ENCODE measurements at regions not wholly inside any gene's neighbourhood (a gene's known extent, or its start where the extent isn't known, plus 50 kb on each side); places are given as distances from the start of the nearest gene placed in this dataset.

DNA sequence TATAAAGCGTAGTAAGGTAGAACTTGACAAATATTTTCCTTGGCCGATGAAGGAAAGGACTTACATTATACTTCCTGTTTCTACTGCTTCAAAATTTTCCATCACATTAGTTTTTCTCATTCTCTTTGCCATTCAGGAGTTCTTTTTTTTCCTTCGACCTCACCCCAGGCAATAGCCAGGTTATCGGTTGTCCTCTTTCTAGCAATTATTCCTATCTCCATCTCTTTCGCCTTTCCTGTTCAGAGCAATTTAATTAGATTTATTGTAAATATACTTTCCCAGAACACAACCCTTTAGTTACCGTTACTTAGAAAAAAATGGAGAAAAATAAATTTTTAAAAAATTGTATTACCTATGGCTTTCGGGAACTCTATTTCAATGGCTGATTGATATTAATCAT lies 205.2 kb downstream of the KCNJ2 start:
- no peaks in the 10 kb centered on the region for H3K9me2 ChIP-seq (replicated peaks; ENCODE audit: low read length)
- 0 out of 2 replicates have a peak, but pooled peaks cover 3% of the 10 kb centered on the region for H3K27me3 ChIP-seq (ENCODE audit: low read length)
- ATAC-seq (no peak), DNase-seq (no peak)
- no peaks in the 10 kb centered on the region for H3K79me2 ChIP-seq (ENCODE audit: low read length)
- TF ChIP-seq EZH2phosphoT487 (IDR thresholded peaks at IDR 0.05; ENCODE audit: borderline replicate concordance, low read length): no peak
- no peak for TF ChIP-seq CTCF (conservative IDR thresholded peaks at IDR 0.05; ENCODE audit: low read depth, low read length)
- TF ChIP-seq EZH2 (IDR thresholded peaks at IDR 0.05; ENCODE audit: low read length, unreplicated experiment): no peak
- POLR2A ChIA-PET (ENCODE audit: unreplicated experiment): no interaction called here
- no peaks in the 10 kb centered on the region for H4K20me1 ChIP-seq (ENCODE audit: low read length)
- H3K9me3 ChIP-seq (ENCODE audit: low read length): no peaks in the 10 kb centered on the region
- no peaks in the 10 kb centered on the region for H3F3A ChIP-seq (ENCODE audit: low read length, unreplicated experiment)
- no peak overlapping the region for H2AFZ ChIP-seq (ENCODE audit: low read length)
- no peak overlapping the region for H3K9ac ChIP-seq (ENCODE audit: low read length)
- no TSS peak for BruUV-seq (replicated peaks)
- intact Hi-C loops (cut with micrococcal nuclease): no loop called here
- H3K36me3 ChIP-seq (ENCODE audit: low read depth, low read length): no peaks in the 10 kb centered on the region
- no peak overlapping the region for H3K27ac ChIP-seq (ENCODE audit: low read length)
- H3K4me1 ChIP-seq (ENCODE audit: insufficient read depth, low read length): peaks cover 5% of the 10 kb centered on the region; the same call in 1 of the 2 replicates
- no peak overlapping the region for H3K4me2 ChIP-seq (ENCODE audit: low read length)
- CTCF ChIA-PET: no interaction called here
- no peak overlapping the region for H3K4me3 ChIP-seq (ENCODE audit: low read length)

DNA sequence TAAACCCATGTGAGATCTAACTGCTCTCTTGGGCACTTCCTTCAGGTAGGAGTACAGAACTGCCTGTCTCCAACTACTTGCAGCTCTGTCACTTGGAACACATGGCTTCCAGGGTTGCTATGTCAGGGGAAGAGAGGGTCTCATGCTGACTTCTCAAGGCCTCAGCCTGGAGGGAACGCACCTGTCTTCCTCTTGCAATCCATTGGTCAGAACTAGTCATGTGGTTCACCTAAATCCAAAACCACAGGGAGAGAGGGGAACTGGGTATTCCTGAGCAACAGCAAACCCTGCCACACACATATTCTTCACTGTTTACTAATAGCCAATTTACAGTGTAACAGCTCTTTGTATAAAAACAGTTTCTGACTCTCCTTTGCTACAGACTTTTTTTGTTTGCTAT lies 206.1 kb downstream of the KCNJ2 start:
- 0 out of 2 replicates have a peak, but pooled peaks cover 3% of the 10 kb centered on the region for H3K27me3 ChIP-seq (ENCODE audit: low read length)
- no peak overlapping the region for H3K9ac ChIP-seq (ENCODE audit: low read length)
- TF ChIP-seq CTCF (conservative IDR thresholded peaks at IDR 0.05; ENCODE audit: low read depth, low read length) (no peak), EZH2 (IDR thresholded peaks at IDR 0.05; ENCODE audit: low read length, unreplicated experiment) (no peak), EZH2phosphoT487 (IDR thresholded peaks at IDR 0.05; ENCODE audit: borderline replicate concordance, low read length) (no peak)
- no peaks in the 10 kb centered on the region for H3F3A ChIP-seq (ENCODE audit: low read length, unreplicated experiment)
- no peaks in the 10 kb centered on the region for H3K36me3 ChIP-seq (ENCODE audit: low read depth, low read length)
- ATAC-seq: no peak
- H3K4me1 ChIP-seq (ENCODE audit: insufficient read depth, low read length): no peaks in the 10 kb centered on the region
- no peak overlapping the region for H3K27ac ChIP-seq (ENCODE audit: low read length)
- intact Hi-C loops (cut with micrococcal nuclease): no loop called here
- ChIA-PET POLR2A (ENCODE audit: unreplicated experiment) (no interaction called here), CTCF (no interaction called here)
- no peak overlapping the region for H3K4me3 ChIP-seq (ENCODE audit: low read length)
- BruUV-seq (replicated peaks): no TSS peak
- no peaks in the 10 kb centered on the region for H3K9me3 ChIP-seq (ENCODE audit: low read length)
- H3K9me2 ChIP-seq (replicated peaks; ENCODE audit: low read length): no peaks in the 10 kb centered on the region
- no peaks in the 10 kb centered on the region for H3K79me2 ChIP-seq (ENCODE audit: low read length)
- no peaks in the 10 kb centered on the region for H4K20me1 ChIP-seq (ENCODE audit: low read length)
- no peak overlapping the region for H2AFZ ChIP-seq (ENCODE audit: low read length)
- no peak for DNase-seq
- no peak overlapping the region for H3K4me2 ChIP-seq (ENCODE audit: low read length)

DNA sequence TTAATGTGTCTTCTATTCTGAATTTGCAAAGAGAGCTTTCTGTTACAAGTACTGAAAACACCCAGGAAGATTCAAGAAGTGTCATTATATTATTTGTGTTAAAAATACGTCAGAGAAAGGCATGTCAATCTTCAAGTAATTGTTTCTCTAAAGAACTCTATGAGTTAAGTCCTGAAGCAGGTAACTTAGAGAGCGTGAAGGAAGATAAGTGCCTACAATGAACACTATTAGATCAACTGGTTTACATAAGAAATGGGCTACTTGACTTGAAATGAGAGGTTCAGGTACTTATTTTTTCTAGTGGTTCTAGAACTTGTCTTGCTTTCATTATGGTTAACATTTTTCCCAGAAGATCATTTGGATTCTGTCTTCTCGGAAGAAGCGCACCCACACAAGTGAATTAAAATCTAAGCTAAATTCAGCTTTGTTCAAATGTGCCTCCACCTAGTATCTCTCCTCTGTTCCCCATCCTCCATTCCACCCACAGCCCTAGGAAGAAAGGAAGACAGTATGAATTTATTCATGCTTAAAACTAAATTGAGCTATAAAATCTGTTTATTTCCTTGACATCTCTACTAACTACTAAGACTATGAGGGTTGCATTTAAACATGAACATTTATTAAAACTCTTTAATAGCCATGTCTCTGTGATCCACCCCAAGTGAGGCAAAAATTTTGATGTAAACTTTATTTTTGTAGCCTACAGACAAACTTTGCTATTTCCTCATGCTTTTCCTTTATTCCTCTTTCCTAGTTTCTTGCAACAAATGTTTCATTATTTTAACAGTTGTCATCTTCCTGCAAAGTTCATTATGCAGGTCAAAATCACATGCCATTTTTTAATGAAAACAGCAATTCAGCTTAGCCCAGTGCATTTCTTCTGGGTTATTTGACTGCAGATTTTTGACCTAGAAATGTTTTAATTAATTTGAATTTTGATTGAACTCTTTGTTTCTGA lies 206.8 kb downstream of the KCNJ2 start:
- Histone ChIP-seq H3K36me3 (ENCODE audit: low read depth, low read length) (no peaks in the 10 kb centered on the region), H3K4me1 (ENCODE audit: insufficient read depth, low read length) (no peaks in the 10 kb centered on the region), H3K4me3 (ENCODE audit: low read length) (no peak overlapping the region), H3K79me2 (ENCODE audit: low read length) (no peaks in the 10 kb centered on the region), H3K9me2 (replicated peaks; ENCODE audit: low read length) (no peaks in the 10 kb centered on the region), H3F3A (ENCODE audit: low read length, unreplicated experiment) (no peaks in the 10 kb centered on the region), H3K4me2 (ENCODE audit: low read length) (no peak overlapping the region), H2AFZ (ENCODE audit: low read length) (no peak overlapping the region), H3K9ac (ENCODE audit: low read length) (no peak overlapping the region), H3K27me3 (ENCODE audit: low read length) (0 out of 2 replicates have a peak, but pooled peaks cover 3% of the 10 kb centered on the region), H3K27ac (ENCODE audit: low read length) (no peak overlapping the region), H3K9me3 (ENCODE audit: low read length) (no peaks in the 10 kb centered on the region), H4K20me1 (ENCODE audit: low read length) (no peaks in the 10 kb centered on the region)
- DNase-seq (no peak), ATAC-seq (no peak)
- no TSS peak for BruUV-seq (replicated peaks)
- intact Hi-C loops (cut with micrococcal nuclease): no loop called here
- ChIA-PET POLR2A (ENCODE audit: unreplicated experiment) (no interaction called here), CTCF (no interaction called here)
- TF ChIP-seq CTCF (conservative IDR thresholded peaks at IDR 0.05; ENCODE audit: low read depth, low read length) (no peak), EZH2phosphoT487 (IDR thresholded peaks at IDR 0.05; ENCODE audit: borderline replicate concordance, low read length) (no peak), EZH2 (IDR thresholded peaks at IDR 0.05; ENCODE audit: low read length, unreplicated experiment) (no peak)
